Stimulated activated CD8-positive, alpha-beta memory T cell treated with anti-CD3 and anti-CD28 coated beads, Interleukin-15, amount 100 ng/mL, for 4 hours (primary cell): ENCODE measurements at regions not wholly inside any gene's neighbourhood (a gene's known extent, or its start where the extent isn't known, plus 50 kb on each side); places are given as distances from the start of the nearest gene placed in this dataset.
"Not testable (repeated sequence)": the region's sequence is repeated elsewhere in the genome, so short reads cannot be mapped to it uniquely, and the experiment has no call there.

Experiments
- DNase-seq, 2 donors: peaks; one replicate each; pipeline ENCODE4 v3.0.0-alpha.2; 2020; ENCODE audit warnings: low read depth in 2 of 2

GRCh38 chrY:12448561-12448960, 252.5 kb upstream of the USP9Y start:
- not testable (repeated sequence) for DNase-seq

- DNase-seq, result not testable (repeated sequence)
Measured at GRCh38 chrY:12453318-12453717, 247.7 kb upstream of the USP9Y start.

DNA sequence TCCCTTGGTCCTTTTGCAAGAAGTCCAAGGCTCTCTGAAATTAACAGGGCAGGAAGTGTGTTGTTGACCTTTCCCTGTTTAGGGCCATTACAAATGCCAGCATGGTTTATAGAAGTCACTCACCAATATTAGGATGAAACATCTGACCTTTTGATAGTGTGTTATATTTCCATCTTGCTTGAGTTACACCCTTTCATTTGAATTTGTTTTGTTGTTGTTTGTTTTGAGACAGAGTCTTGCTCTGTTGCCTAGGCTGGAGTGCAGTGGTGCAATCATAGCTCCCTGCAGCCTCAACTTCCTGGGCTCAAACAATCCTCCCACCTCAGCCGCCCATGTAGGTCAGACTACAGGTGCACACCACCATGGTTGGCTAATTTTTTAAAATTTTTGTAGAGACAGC, 241.1 kb upstream of the USP9Y start:
- no peak for DNase-seq

- no peak for DNase-seq
Measured at GRCh38 chrY:12464155-12464554, 236.9 kb upstream of the USP9Y start.

DNA sequence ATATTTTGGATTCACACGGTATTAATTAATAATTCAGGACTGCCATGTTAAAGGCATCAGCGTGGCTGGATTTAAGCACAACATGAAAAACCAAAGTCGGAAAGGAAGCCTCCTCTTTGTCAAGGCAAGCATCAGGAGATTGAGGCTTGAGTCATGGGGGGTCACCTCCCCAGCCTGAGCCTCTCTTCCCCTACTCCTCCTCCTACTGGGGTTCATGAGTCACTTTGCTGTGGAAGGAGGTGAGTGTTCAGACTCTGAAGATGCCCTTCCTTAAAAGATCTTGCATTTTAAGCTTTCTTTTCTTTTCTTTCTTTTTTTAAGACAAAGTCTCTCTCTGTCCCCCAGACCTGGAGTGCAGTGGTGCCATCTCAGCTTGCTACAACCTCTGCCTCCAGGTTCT, 235.3 kb upstream of the USP9Y start:
- DNase-seq, result no peak

- DNase-seq, result no peak
Measured at GRCh38 chrY:12469081-12469480, 231.9 kb upstream of the USP9Y start.

GRCh38 chrY:12474472-12474871, 226.6 kb upstream of the USP9Y start:
- DNase-seq, result no peak

DNA sequence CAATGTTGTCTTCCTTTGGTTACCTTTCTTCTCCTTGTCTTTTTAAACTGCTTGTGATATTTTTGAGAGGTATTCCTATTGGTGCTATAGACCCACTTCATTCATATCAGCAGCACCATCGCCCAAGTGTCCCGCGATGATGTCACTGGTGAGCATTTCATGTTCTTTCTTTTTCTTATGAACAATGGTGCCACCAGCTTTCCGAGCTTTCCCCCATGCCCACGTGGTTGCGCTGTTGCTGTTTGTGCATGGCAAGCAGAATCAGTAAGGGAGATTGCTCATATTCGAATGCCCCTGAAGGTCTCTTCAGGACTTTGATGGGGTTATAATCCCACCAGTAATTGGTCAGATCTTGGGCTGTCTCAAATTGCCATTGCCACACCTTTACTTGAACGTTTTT, 221.6 kb upstream of the USP9Y start:
- DNase-seq, result peak in 1 of 2 donors; percentile 3

- no peak for DNase-seq
Measured at GRCh38 chrY:12483394-12483793, 217.6 kb upstream of the USP9Y start.

DNA sequence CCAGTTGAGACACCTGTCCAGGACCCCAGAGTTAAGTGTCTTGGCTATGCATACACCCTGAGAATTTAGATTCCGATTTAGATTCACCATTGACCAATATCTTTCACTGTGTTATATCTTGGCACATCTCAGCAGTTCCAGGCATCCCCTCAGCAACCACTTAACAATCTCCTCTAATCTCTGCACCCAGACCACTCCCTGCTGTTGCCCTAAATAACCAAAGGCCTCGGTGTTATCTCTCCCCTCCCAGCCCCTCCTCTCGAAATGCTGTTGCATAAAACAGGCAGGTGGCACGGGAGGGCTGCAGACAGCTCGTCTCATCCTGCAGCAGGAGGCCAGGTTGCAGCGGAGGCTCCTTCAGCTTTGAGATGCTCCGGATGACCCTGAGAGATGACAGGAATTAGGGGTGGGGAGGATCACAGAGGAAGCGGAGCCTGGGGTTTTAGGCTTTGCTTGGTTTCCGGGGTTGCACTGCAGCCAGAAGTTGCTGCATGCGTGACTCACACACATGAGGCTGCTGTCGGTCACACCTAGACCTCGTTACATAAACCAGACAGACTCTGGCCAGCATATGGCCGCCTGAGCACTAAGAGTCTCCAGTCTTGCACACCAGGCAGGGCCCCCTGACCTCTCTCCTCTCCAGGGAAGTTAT, 210.3 kb upstream of the USP9Y start:
- DNase-seq, result no peak

DNA sequence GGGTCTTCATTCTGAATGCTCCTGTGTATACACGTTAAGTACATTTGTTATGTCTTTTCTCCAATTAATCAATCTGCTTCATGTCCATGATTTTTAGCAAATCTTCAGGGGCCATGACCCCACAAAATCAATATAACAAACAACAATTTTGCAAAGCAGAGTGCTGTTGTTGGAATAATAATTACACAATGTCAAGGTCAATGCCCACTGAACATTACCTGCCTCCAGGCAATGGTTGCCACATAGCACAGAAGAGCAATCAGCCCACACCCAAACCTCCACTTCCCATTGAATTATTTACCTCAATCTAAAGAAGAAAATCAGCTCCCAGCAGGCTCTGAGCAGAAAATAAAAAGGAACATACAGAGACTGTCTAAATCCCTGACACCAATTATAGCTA, 208.8 kb upstream of the USP9Y start:
- no peak for DNase-seq

DNA sequence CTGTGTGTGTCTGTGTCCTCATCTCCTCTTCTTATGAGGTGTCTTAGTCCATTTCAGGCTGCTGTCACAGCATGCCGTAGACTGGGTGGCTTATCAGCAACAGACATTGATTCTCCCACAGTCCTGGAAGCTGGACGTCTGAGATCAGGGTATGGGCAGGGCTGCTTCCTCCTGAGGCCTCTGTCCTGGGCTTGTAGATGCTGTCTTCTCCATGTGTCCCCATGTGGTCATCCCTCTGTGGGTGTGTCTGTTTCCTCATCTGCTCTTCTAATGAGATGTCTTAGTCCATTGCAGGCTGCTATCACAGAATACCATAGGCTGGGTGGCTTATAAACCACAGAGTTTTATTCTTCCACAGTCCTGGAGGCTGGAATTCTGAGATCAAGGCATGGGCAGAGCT, 205.0 kb upstream of the USP9Y start:
- DNase-seq, result no peak

GRCh38 chrY:12500096-12500495, 200.9 kb upstream of the USP9Y start:
- no peak for DNase-seq

DNA sequence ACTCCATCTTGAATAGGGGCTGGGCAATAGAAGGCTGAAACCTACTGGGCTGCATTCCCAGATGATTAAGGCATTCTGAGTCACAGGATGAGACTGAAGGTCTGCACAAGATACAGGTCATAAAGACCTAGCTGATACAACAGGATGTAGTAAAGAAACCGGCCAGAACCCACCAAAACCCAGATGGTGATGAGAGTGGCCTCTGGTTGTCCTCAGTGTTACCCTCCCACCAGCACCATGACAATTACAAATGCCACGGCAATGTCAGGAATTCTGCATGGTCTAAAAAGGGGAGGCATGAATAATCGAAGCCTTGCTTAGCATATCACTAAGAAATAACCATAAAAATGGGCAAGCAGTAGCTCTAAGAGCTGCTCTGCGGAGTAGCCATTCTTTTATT, 197.0 kb upstream of the USP9Y start:
- not testable (repeated sequence) for DNase-seq

- DNase-seq, result no peak
Measured at GRCh38 chrY:12517338-12517737, 183.7 kb upstream of the USP9Y start.

GRCh38 chrY:12525206-12525605, 175.8 kb upstream of the USP9Y start:
- no peak for DNase-seq

GRCh38 chrY:12526362-12527063, 174.5 kb upstream of the USP9Y start:
- no peak for DNase-seq

DNA sequence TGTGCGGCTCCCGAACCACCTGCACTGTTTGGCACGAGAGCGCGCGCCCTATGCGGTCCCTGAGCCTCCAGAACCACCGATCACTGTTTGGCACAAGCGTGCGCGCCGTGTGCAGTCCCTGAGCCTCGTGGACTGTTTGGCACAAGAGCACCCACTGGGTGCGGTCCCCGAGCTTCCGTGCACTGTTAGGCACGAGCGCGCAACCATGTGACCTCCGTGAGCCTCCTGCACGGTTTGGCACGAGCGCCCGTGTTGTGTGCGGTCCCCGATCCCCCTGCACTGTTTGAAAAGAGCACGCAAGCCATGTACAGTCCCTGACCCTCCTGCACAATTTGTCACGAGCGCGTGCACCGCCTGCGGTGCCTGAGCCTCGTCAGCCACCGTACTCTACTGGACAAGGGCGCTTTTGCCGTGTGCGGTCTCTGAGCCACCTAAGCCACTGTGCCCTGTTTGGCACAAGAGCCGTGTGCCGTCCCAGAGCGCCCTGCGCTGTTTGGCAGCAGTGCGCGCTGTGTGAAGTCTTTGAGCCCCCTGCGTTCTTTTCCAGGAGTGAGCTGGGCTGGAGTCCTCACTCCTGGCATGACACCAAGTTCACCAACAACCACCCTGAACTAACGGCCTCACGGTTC, 163.7 kb upstream of the USP9Y start:
- DNase-seq, result no peak

- no peak for DNase-seq
Measured at GRCh38 chrY:12546746-12547420, 154.1 kb upstream of the USP9Y start.

DNA sequence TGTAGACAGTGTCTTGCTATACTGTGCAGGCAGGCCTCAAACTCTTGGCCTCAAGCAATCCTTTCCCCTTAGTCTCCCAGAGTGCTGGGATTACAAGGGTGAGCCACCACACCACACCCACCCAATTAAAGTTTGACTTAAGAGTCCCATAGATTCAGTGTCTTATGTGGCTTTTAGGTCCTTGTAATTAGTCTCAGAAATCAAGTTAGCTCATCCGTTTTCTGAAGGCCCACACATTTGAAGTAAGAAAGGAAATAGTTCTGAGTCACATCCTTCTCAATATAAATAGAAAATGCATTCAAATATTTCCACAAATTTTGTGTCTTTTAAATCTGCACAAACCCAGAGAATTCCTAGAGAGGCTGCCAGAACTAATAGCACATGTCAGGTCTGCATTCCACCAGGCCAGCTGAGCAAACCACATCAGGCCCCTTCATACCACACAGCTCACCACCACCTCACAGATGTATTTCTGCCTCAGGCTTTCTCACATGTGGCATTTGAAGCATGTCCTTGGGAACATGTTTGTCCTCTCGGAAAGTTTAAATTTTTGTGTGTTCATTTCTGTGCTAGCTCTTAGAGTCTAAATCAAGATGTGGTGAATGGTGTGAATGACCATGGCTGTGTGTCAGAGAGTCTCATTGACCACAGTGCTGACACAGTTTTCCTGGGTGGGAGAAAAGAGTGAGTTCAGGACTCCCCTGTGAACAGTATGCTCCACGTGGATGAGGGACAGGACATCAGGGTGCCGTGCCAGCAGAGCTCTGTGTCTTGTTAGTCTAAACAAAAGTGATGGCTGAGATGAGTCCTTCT, 148.4 kb upstream of the USP9Y start:
- no peak for DNase-seq

DNA sequence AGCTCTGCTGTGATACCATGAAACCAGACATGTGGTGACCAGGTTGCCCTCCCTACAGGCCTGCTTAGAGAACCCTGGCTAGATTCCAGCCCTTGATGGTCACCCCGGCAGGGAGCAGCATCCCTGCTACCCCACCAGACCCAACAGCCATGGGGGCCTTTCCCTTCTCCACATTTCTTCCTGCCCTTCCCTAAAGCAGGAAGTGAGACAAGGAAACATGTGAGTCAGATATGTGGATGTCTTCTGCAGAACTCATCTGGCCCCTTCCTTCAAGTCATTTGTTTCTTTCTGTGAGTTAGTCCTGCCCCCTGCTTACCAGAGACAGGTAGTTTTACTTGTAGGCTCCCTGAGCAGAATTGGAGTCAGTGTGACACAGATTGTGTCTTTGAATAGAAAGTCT, 147.1 kb upstream of the USP9Y start:
- no peak for DNase-seq

DNA sequence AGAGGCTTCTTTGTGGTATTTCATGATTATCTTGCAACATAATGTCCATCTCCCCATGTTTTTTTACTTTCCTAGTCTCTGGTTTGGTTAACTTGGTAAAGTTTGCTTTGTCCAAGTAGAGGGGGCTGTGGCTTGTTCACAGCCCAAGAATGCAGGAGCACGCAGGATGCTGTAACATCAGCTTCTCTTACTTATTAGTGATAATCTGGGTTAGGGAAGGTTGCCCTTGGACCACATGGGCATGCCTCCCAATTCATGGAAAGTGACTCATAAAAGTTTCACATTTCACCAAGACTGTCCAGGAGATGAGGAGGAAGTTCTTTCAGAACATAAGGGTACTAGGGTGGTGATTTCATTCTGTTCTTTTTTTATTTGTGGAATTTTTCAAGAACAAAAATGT, 146.0 kb upstream of the USP9Y start:
- DNase-seq, result no peak
